ENCODE measurements at regions not wholly inside any gene's neighbourhood (a gene's known extent, or its start where the extent isn't known, plus 50 kb on each side); places are given as distances from the start of the nearest gene placed in this dataset.

GRCh38 chr3:31472479-31473390, 60.0 kb upstream of the STT3B start:
- peak; percentile 54 for DNase-seq

- DNase-seq, result no peak
Measured at GRCh38 chr3:31476209-31476608, 56.5 kb upstream of the STT3B start.

GRCh38 chr3:31479431-31479830, 53.3 kb upstream of the STT3B start:
- no peak for DNase-seq

- no peak for DNase-seq
Measured at GRCh38 chr3:31481697-31482096, 51.0 kb upstream of the STT3B start.

GRCh38 chr3:31482493-31483200, 50.1 kb upstream of the STT3B start:
- no peak for DNase-seq

Measured in fibroblast of skin of back (primary cell).